ENCODE measurements at regions not wholly inside any gene's neighbourhood (a gene's known extent, or its start where the extent isn't known, plus 50 kb on each side); places are given as distances from the start of the nearest gene placed in this dataset.
"Not testable (repeated sequence)": the region's sequence is repeated elsewhere in the genome, so short reads cannot be mapped to it uniquely, and the experiment has no call there.

DNA sequence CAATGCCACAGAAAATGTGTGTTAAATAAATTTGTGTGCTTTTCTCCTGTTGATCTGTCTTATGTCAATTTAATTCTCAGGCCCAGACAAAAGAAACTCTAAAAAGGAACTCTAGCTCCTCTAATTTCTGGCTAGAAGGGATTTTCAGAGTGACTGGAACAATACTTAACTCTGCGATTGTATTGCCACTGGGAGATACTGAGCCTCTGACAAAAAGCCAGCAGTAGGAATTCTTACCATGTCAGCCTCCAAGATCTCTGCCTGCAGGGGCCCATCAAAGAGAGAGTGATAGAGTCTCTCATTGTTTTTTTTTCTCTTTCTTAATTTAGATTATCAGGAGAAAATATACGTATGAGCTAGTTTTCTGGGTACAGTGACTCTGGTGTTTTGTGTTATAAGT lies 1165.7 kb downstream of the BRINP3 start:
- DNase-seq: no peak

GRCh38 chr1:189312499-189312898 lies 1165.2 kb downstream of the BRINP3 start:
- DNase-seq: no peak

GRCh38 chr1:189313488-189313887 lies 1164.2 kb downstream of the BRINP3 start:
- DNase-seq: no peak

- DNase-seq: no peak
Observed at GRCh38 chr1:189315035-189315901, 1162.4 kb downstream of the BRINP3 start.

DNA sequence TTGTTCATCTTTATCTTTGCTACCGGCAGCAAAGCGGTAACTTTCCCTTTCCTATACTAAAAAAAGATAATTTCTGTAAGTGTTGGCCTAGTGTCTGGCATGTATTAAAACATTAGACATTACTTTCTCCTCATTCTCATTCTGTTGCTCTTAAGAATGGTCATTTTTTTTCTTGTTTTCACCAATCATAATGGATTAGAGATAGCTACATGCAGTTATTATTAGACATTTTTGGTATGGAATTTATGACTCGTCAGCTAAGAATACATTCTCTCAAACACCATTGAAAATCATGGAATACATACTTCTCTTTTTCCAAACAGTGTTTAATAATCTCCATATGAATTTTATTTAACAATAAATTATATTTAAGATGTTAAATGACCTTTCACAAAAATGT lies 1154.6 kb downstream of the BRINP3 start:
- DNase-seq: no peak

DNA sequence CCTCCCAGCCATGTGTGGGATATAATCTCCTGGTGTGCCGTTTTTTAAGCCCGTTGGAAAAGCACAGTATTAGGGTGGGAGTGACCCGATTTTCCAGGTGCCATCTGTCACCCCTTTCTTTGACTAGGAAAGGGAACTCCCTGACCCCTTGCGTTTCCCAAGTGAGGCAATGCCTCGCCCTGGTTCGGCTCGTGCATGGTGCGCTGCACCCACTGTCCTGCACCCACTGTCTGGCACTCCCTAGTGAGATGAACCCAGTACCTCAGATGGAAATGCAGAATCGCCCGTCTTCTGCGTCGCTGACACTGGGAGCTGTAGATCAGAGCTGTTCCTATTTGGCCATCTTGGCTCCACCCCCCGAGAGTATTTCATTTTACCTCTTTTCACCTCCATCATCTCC lies 1146.6 kb downstream of the BRINP3 start:
- not testable (repeated sequence) for DNase-seq

- DNase-seq: no peak
Observed at GRCh38 chr1:189336115-189337100, 1141.3 kb downstream of the BRINP3 start.

- no peak for DNase-seq
Observed at GRCh38 chr1:189349607-189350006, 1128.1 kb downstream of the BRINP3 start.

- DNase-seq: no peak
Observed at GRCh38 chr1:189350983-189351616, 1126.6 kb downstream of the BRINP3 start.

DNA sequence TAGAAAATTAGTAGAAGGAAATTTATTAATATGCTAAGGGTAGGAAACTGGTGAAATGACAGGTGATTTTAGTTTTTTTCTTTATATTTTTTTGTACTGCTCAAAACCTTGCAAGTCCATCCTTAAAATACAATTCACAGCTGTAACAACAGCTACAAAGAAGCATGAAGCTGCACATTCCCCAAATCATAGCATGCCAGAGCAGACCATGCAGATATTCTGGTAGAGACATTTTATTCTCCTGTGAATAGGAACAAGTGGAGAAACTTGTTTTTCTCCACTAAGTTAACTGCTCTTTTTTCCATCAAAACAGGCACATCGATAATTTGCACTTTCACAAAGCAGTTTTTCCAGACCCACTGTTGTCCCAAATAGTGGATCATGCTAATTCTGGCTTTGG lies 1125.7 kb downstream of the BRINP3 start:
- DNase-seq: no peak

GRCh38 chr1:189356206-189356605 lies 1121.5 kb downstream of the BRINP3 start:
- no peak for DNase-seq

DNA sequence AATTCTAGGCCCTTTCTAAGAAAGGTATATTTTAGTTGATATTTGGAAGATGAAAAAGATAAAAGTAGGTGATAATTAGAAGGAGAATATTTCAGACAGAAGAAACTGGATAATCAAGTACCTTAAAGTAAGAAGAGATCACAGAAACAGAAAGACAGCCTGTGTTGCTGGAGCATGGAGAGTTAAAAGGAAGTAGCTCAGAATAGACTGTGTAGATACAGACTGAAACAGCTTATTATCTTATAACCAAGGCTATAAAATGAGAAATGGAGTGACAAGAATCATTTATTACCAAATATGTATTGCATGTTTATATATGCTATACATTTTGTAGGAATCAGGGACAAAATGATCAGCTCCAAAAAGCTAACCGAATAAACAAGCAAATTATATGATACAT lies 1120.3 kb downstream of the BRINP3 start:
- no peak for DNase-seq

DNA sequence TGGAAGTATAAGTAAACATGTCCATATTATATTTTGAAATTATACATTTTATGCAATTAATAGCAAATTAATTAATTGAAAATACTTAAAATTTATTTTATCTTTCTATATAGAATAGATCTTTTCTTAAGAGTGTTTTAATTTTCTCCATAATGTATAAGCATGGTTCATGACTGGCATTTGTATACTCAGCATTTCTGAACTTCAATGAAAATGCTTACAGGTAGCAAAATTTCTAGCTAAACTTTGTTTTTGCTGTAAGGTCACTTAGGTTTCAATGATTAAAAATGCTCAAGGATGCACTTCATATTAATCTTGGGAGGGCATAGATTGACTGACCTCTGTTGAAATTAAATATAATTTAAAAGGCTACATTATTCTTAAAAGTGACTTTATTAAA lies 1108.1 kb downstream of the BRINP3 start:
- no peak for DNase-seq

DNA sequence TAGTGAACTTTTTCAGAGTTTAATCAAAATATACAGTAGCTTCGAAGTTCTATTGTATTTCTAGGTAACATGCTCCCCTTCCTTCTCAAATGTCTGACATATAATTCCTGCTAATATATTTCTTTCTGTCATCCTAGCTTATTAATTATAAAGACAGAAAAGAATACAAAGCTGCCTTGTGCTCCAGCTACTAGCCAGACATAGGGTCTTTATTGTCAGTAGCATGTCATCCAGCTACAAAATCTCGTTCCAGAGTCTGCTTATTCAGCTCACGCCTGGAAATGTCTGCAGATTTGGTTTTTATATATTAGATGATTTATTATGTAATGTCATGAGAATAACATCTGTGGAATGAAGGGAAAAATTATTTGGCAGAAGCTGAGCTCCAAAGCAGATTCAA lies 1102.8 kb downstream of the BRINP3 start:
- DNase-seq: no peak

DNA sequence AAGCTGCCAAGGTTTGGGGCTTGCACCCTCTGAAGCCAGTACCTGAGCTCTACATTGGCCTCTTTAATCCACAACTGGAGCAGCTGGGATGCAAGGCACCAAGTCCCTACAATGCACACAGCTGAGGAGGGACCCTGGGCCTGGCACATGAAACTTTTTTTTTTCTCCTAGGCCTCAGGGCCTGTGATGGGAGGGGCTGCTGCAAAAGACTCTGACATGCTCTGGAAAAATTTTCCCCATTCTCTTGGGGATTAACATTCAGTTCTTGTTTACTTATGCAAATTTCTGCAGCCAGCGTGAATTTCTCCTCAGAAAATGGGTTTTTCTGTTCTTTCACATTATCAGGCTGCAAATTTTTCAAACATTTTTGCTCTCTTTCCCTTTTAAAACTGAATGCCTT lies 1072.2 kb downstream of the BRINP3 start:
- DNase-seq: no peak

DNA sequence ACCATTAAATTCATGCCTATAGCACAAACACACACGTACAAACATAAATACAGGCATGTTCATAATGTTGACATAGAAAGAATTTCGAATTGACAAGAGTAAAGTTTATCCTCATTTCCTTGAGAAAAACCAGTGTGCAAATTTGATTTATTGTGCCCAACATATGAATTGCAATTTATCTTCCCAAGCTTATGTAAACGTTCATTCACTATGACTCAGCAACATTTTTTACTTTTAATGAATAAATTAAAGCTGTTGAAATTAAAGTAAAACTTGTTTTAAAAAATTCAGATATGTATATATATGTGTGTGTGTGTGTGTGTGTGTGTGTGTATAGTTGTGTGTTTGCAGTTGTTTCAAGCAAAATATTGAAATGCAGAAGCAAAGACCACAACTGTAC lies 1067.9 kb downstream of the BRINP3 start:
- no peak for DNase-seq

DNA sequence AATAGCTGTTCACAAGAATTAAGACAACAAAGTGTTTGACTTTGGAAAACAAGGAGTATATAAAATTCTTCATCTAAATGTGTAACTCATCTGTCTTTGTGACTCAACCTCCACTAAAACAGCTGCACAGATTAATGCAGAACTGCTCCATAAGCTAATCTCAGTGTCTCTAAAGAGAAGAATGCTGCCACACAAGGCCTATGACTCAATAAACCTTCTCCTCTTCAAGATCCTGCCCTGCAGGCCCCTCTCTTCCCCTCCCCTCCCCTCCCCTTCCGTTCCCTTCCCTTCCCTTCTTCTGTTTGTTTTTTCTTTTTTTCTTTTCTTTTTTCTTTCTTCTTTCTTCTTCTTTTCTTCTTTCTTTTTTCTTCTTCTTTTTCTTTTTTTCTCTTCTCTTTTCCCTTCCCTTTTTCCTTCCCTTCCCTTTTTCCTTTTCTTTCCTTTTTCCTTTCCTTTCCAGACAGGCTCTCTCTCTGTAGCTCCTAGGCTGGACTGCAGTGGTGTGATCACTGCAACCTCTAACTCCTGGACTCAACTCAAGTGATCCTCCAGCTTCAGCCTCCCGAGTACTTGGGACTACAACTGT lies 1052.8 kb downstream of the BRINP3 start:
- no peak for DNase-seq

DNA sequence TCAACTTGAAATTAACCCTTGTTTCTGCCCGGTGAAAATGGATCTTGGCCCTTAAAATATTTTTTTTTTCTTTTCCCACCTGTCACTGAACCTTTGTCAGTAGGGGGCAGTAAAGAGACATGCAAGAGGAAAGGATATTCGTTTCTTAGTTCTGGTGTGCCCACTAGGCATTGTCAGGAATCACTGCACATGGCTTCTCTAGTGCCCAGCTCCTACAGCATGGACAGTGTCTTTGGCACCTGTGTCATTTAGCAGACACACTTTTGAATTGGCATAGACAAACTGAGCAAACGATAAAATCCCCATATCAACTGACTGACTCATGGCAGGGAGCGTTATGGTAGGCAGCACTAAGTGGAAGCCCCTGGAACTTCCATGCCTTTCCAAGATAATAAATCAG lies 1048.1 kb downstream of the BRINP3 start:
- DNase-seq: no peak

GRCh38 chr1:189431447-189431846 lies 1046.2 kb downstream of the BRINP3 start:
- no peak for DNase-seq

- DNase-seq: no peak
Observed at GRCh38 chr1:189432753-189433152, 1044.9 kb downstream of the BRINP3 start.

- no peak for DNase-seq
Observed at GRCh38 chr1:189434461-189434860, 1043.2 kb downstream of the BRINP3 start.

DNA sequence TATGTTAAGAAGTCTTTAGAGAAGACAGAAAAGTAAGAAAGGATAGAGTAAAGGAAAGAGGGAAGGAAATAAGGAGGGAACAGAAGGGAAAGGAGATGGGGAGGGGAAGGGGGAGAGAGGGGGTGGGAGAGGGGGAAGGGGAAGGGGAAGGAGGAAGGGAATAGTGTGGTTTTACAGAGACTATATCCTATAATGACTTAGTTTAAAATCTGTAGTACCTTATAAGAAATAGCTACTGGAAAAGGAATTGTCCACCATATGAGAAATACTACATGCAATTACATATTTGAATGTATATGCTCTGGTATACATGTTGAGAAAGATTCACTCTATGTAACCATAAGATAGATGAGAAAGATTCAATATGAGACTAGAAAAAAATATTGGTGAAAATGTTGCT lies 1042.3 kb downstream of the BRINP3 start:
- DNase-seq: no peak

- no peak for DNase-seq
Observed at GRCh38 chr1:189438808-189439207, 1038.9 kb downstream of the BRINP3 start.

Data from COR-L47 (cell line).